C4-2B (cell line): ENCODE measurements at regions not wholly inside any gene's neighbourhood (a gene's known extent, or its start where the extent isn't known, plus 50 kb on each side); places are given as distances from the start of the nearest gene placed in this dataset.

Experiments used
- ZFX ChIP-seq: fragments of 450-650 bp; IDR thresholded peaks from 2 replicates; pipeline ENCODE4 v1.6.1; 2017
- TF ChIP-seq, protein P1 (sequence below): fragments of 450-650 bp; conservative IDR thresholded peaks from 2 replicates; pipeline ENCODE4 v1.5.1; 2017; ENCODE audit warnings: mild to moderate bottlenecking

GRCh38 chr3:163382183-163382582 is 1696.1 kb downstream of the SI start:
- TF ChIP-seq, protein P1, sequence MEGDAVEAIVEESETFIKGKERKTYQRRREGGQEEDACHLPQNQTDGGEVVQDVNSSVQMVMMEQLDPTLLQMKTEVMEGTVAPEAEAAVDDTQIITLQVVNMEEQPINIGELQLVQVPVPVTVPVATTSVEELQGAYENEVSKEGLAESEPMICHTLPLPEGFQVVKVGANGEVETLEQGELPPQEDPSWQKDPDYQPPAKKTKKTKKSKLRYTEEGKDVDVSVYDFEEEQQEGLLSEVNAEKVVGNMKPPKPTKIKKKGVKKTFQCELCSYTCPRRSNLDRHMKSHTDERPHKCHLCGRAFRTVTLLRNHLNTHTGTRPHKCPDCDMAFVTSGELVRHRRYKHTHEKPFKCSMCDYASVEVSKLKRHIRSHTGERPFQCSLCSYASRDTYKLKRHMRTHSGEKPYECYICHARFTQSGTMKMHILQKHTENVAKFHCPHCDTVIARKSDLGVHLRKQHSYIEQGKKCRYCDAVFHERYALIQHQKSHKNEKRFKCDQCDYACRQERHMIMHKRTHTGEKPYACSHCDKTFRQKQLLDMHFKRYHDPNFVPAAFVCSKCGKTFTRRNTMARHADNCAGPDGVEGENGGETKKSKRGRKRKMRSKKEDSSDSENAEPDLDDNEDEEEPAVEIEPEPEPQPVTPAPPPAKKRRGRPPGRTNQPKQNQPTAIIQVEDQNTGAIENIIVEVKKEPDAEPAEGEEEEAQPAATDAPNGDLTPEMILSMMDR: no peak
- no peak for TF ChIP-seq ZFX
